GM23338 (cell line): ENCODE measurements at regions not wholly inside any gene's neighbourhood (a gene's known extent, or its start where the extent isn't known, plus 50 kb on each side); places are given as distances from the start of the nearest gene placed in this dataset.
"Not testable (repeated sequence)": the region's sequence is repeated elsewhere in the genome, so short reads cannot be mapped to it uniquely, and the experiment has no call there.

ENCODE experiments used
- CREB1 ChIP-seq: fragments of 250-450 bp; sonication (Bioruptor Pico); IDR thresholded peaks from 2 replicates; pipeline ENCODE4 v1.5.0; 2020; ENCODE audit warnings: low read depth, mild to moderate bottlenecking, moderate library complexity
- EZH2 ChIP-seq: fragments of 200-600 bp; sonication (generic); IDR thresholded peaks from one replicate; pipeline ENCODE4 v1.8.0; 2017; ENCODE audit warnings: antibody characterized with exemption, mild to moderate bottlenecking, low read depth; ENCODE audit not compliant: unreplicated experiment
- EZH2phosphoT487 ChIP-seq: fragments of 200-600 bp; sonication (generic); IDR thresholded peaks from one replicate; pipeline ENCODE4 v1.8.1; 2018; ENCODE audit warnings: antibody characterized with exemption; ENCODE audit not compliant: unreplicated experiment
- JUNB ChIP-seq: IDR thresholded peaks from one replicate; pipeline ENCODE4 v1.6.1; 2016; ENCODE audit warnings: antibody characterized with exemption; ENCODE audit not compliant: unreplicated experiment
- POLR2AphosphoS5 ChIP-seq: IDR thresholded peaks from 2 replicates; pipeline ENCODE4 v1.6.1; 2016; ENCODE audit warnings: antibody characterized with exemption, low read depth
- STAT1 ChIP-seq: IDR thresholded peaks from one replicate; pipeline ENCODE4 v1.6.1; 2016; ENCODE audit warnings: antibody characterized with exemption; ENCODE audit not compliant: unreplicated experiment
- ZNF114 ChIP-seq: fragments of 250-450 bp; sonication (Bioruptor Pico); IDR thresholded peaks from 2 replicates; pipeline ENCODE4 v1.5.0; 2020; ENCODE audit warnings: mild to moderate bottlenecking, moderate library complexity
- ZNF462 ChIP-seq: fragments of 250-450 bp; sonication (Bioruptor Pico); IDR thresholded peaks from 2 replicates; pipeline ENCODE4 v1.5.0; 2020; ENCODE audit warnings: mild to moderate bottlenecking, moderate library complexity
- TF ChIP-seq, protein P1 (sequence below), 2 experiments: fragments of 200-600 bp in 1 of 2; sonication (generic) in 1 of 2; conservative IDR thresholded peaks; 2 replicates each; pipeline versions ENCODE4 v1.5.1 to v1.6.1; 2016 to 2017; ENCODE audit warnings: antibody characterized with exemption in 2 of 2, low read depth in 2 of 2, mild to moderate bottlenecking in 2 of 2, moderate library complexity in 1 of 2
- TF ChIP-seq, protein P2 (sequence below): IDR thresholded peaks from one replicate; pipeline ENCODE4 v1.6.1; 2018; ENCODE audit warnings: antibody characterized with exemption; ENCODE audit not compliant: unreplicated experiment
- TF ChIP-seq, protein P3 (sequence below): IDR thresholded peaks from 2 replicates; pipeline ENCODE4 v1.6.1; 2016; ENCODE audit warnings: antibody characterized with exemption

DNA sequence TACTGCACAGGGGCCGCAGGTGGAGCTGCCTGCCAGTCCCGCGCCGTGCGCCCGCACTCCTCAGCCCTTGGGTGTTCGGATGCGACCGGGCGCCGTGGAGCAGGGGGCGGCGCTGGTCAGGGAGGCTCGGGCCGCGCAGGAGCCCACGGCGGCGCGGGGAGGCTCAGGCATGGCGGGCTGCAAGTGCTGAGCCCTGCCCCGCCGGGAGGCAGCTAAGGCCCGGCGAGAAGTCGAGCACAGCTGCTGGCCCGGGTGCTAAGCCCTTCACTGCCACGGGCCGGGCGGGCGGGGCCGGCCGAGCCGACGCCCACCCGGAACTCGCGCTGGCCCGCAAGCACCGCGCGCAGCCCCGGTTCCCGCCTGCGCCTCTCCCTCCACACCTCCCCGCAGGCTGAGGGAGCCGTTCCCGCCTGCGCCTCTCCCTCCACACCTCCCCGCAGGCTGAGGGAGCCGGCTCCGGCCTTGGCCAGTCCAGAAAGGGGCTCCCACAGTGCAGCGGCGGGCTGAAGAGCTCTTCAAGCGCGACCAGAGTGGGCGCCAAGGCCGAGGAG lies 653.7 kb downstream of the NR2F2 start:
- TF ChIP-seq EZH2; POLR2AphosphoS5; JUNB; EZH2phosphoT487; ZNF462 (CRISPR knock-in tag); CREB1 (CRISPR knock-in tag); STAT1; ZNF114 (CRISPR knock-in tag): not testable (repeated sequence)
- TF ChIP-seq, protein P1, sequence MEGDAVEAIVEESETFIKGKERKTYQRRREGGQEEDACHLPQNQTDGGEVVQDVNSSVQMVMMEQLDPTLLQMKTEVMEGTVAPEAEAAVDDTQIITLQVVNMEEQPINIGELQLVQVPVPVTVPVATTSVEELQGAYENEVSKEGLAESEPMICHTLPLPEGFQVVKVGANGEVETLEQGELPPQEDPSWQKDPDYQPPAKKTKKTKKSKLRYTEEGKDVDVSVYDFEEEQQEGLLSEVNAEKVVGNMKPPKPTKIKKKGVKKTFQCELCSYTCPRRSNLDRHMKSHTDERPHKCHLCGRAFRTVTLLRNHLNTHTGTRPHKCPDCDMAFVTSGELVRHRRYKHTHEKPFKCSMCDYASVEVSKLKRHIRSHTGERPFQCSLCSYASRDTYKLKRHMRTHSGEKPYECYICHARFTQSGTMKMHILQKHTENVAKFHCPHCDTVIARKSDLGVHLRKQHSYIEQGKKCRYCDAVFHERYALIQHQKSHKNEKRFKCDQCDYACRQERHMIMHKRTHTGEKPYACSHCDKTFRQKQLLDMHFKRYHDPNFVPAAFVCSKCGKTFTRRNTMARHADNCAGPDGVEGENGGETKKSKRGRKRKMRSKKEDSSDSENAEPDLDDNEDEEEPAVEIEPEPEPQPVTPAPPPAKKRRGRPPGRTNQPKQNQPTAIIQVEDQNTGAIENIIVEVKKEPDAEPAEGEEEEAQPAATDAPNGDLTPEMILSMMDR (conservative IDR thresholded peaks at IDR 0.05; ENCODE audit: low read depth in 2 of 2) = not testable (repeated sequence)
- TF ChIP-seq, protein P2, sequence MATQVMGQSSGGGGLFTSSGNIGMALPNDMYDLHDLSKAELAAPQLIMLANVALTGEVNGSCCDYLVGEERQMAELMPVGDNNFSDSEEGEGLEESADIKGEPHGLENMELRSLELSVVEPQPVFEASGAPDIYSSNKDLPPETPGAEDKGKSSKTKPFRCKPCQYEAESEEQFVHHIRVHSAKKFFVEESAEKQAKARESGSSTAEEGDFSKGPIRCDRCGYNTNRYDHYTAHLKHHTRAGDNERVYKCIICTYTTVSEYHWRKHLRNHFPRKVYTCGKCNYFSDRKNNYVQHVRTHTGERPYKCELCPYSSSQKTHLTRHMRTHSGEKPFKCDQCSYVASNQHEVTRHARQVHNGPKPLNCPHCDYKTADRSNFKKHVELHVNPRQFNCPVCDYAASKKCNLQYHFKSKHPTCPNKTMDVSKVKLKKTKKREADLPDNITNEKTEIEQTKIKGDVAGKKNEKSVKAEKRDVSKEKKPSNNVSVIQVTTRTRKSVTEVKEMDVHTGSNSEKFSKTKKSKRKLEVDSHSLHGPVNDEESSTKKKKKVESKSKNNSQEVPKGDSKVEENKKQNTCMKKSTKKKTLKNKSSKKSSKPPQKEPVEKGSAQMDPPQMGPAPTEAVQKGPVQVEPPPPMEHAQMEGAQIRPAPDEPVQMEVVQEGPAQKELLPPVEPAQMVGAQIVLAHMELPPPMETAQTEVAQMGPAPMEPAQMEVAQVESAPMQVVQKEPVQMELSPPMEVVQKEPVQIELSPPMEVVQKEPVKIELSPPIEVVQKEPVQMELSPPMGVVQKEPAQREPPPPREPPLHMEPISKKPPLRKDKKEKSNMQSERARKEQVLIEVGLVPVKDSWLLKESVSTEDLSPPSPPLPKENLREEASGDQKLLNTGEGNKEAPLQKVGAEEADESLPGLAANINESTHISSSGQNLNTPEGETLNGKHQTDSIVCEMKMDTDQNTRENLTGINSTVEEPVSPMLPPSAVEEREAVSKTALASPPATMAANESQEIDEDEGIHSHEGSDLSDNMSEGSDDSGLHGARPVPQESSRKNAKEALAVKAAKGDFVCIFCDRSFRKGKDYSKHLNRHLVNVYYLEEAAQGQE = not testable (repeated sequence)
- TF ChIP-seq, protein P3, sequence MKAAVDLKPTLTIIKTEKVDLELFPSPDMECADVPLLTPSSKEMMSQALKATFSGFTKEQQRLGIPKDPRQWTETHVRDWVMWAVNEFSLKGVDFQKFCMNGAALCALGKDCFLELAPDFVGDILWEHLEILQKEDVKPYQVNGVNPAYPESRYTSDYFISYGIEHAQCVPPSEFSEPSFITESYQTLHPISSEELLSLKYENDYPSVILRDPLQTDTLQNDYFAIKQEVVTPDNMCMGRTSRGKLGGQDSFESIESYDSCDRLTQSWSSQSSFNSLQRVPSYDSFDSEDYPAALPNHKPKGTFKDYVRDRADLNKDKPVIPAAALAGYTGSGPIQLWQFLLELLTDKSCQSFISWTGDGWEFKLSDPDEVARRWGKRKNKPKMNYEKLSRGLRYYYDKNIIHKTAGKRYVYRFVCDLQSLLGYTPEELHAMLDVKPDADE = not testable (repeated sequence)
